Activated naive CD8-positive, alpha-beta T cell treated with anti-CD3 and anti-CD28 coated beads, Interleukin-2, amount 50 U/mL, for 16 hours (primary cell): ENCODE measurements at regions not wholly inside any gene's neighbourhood (a gene's known extent, or its start where the extent isn't known, plus 50 kb on each side); places are given as distances from the start of the nearest gene placed in this dataset.
"Not testable (repeated sequence)": the region's sequence is repeated elsewhere in the genome, so short reads cannot be mapped to it uniquely, and the experiment has no call there.

Source experiments
- DNase-seq: peaks from one replicate; pipeline ENCODE4 v3.0.0-alpha.2; 2020; ENCODE audit warnings: low read depth, low spot score

- no peak for DNase-seq
Measured at GRCh38 chr6:111925296-111925695, 52.0 kb upstream of the FYN start.

DNA sequence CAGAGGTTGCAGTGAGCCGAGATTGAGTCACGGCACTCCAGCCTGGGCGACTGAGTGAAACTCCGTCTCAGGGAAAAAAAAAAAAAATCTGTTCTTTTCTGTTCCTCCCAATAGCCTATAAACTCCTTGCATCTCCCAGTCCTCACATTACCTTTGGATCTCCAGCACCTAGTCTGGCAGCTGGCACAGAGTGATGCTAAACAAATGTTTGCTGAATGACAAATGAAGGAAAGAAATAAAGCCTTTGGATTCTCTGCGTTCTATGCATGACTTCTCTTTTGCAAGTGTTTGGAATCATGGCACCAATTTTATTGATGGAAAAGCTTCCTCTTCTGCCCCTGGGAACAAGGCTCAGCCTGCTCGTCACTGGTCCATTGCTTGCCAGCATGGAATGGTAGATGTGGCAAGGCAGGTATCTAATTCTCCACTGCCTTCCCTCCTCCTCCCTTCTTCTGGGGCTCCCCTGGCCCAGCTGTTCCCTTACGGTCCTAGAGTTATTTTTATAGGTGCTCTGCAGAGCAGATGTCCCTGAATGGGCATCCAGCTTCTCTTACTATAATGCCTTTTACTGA, 53.6 kb upstream of the FYN start:
- DNase-seq: no peak

DNA sequence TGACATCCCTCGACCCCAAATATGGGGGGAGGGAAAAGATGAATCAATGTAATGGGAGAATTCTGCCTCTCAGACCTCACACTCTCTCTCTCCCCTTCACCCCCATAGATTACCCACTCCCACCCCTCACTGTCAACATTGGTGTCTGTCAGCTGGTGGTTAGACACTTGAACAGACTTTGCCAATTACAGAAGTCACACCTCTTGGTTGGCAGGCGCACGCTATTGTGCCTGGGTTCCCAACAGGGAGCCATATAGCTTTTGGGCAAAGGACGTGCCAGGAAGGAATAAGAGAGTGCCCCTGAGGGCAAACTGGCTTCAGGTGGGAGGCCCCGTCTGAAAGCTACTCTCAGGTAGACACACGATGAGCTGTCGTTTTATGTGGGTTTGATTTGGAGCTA, 54.1 kb upstream of the FYN start:
- DNase-seq: no peak

DNA sequence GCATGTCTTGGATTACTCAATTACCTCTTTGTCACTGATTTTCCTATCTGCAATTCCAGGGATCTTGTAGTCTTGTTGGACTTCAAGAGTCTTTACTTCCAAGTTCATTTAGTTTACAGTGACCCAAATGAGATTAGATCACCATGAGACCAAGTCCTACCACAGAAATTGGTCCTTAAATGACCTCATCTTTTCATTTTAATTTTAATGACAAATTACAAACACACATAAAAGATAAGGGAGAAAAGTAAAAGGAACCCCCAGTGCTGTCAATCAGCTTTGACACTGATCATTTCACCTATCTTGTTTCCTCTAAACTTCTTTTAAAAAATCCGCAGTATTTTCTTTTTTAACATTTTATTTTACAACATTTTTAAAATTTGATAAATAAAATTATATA, 54.9 kb upstream of the FYN start:
- DNase-seq: no peak

GRCh38 chr6:111934611-111935010, 61.4 kb upstream of the FYN start:
- DNase-seq: not testable (repeated sequence)

DNA sequence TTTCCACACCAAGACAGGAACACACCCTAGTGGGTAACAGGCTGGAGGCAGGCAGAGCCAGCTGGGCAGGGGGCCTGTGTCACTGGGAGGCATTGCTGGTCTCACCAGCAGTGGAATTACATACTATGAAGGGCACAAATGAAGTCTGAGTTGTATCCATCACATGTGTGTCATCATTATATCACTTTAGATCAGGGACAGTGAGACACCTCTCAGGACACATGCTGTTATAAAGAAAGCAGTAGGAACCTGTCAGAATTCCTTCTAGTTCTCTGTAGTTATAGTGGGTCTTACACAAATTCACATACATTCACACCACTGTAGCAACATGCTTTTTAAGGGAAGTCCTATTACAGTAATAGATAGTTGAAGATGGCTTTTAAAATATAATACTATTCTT, 63.5 kb upstream of the FYN start:
- DNase-seq: no peak

GRCh38 chr6:111938710-111939109, 65.5 kb upstream of the FYN start:
- DNase-seq: no peak

DNA sequence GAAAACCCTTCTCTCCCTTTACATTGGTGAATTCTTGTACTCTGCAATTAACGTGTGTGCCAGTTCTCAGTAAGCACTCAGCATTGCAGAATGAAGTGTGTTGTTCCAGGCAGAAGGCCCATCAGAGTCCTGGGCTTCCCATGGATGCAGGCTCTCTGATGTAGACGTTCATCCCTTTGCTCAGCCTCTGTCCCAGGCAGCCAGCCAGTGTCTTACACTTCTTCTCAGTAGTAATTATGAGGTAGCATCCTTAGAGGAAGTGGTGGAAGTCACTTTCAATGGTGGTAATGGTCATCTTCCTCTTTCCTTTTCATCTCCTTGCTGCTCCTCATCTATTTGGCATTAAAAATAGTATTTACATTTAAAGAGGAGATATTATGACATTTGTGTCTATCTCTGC, 66.7 kb upstream of the FYN start:
- no peak for DNase-seq

DNA sequence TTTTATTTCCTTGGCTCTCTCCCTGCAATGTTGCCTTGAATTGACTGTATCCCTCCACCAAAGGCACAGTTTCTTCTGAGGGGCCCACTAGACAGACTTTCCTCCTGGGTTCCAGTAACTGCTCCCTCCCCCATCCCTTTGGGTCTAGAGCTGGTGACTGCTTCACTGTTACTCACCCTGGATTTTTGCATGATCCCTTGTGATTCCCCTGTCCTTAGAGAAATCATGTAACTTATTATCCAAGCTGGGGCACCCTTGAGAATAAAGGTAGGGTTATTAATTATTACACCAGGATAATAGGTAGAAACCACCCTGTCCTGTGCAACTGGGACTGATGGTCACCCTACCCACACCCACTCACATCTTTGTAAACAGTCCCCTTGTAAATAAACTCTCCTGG, 67.5 kb upstream of the FYN start:
- DNase-seq: no peak

GRCh38 chr6:111941686-111942330, 68.6 kb upstream of the FYN start:
- no peak for DNase-seq

- DNase-seq: no peak
Measured at GRCh38 chr6:111942561-111942960, 69.3 kb upstream of the FYN start.

- DNase-seq: no peak
Measured at GRCh38 chr6:111943266-111943665, 70.0 kb upstream of the FYN start.

DNA sequence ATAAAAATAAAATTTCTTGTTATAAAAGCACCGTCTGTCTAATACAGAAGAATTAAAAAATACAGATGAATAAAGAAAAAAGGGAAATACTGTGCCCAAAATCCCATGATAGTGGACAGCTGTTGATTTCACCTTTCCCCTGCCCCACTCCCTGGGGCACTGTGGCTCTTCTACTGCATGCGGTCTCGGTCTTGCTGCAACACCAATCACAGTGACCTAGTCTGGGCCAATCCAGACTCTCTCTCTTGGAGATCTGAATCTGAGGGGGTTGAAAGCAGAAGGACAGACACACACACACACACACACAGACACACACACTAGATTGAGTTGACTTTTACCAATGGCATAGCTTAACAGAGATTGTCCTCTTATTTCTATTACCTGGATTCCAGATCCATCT, 70.5 kb upstream of the FYN start:
- no peak for DNase-seq

DNA sequence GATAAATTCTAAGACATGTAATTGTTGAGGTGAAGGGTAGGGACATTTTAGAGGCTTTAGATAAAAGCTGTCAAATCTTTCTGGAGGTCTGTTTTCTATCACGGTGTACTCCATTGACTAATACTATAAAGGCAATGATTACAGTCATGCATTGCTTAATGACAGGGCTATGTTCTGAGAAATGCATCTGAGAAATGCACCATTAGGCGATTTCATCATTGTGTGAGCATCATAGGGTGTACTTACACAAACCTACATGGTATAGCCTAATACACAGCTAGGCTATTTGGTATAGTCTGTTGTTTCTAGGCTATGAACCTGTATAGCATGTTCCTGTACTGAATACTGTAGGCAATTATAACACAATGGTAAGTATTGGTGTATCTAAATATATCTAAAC, 71.3 kb upstream of the FYN start:
- no peak for DNase-seq

GRCh38 chr6:111949546-111949945, 76.3 kb upstream of the FYN start:
- no peak for DNase-seq

GRCh38 chr6:111949984-111950383, 76.7 kb upstream of the FYN start:
- DNase-seq: not testable (repeated sequence)

DNA sequence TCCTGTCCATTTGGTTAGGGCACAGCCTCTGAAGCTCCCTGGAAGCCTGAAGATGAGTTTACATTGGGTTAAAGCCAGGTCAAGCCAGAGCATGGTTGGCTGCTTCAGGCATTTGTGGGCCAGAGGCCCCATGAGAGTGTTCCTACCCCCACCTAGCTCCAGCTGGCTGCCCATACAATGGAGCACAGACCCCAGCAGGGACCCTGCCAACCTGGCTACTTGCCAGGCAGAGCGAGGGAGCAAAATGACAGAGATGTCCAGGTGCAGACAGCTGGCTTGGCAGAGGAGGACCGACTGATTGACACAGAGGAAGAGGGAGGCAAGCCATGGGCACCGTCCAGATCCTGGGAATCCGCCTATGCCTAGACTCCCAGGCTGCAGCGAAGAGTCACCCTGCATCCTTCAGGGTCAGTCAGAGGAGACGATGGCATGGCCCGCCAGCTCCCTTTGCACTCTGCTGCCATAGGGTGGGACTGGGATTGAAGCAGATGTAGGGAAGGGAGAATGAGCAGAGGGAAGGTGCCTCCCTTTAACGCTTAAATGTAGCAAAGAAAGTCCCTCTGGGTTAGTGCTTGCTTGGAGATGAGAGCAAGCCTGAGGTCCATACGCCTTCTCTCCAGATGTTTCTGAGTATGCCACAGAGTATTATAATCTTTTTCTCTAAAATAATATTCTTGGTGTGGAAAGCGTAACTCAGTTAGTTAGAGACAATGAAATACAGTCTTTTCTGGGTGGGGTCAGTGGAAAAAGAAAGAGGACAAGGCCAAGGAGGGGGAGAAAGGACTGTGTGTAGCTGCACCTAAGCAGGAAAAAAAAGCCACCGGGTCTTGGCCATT, 77.6 kb upstream of the FYN start:
- no peak for DNase-seq

DNA sequence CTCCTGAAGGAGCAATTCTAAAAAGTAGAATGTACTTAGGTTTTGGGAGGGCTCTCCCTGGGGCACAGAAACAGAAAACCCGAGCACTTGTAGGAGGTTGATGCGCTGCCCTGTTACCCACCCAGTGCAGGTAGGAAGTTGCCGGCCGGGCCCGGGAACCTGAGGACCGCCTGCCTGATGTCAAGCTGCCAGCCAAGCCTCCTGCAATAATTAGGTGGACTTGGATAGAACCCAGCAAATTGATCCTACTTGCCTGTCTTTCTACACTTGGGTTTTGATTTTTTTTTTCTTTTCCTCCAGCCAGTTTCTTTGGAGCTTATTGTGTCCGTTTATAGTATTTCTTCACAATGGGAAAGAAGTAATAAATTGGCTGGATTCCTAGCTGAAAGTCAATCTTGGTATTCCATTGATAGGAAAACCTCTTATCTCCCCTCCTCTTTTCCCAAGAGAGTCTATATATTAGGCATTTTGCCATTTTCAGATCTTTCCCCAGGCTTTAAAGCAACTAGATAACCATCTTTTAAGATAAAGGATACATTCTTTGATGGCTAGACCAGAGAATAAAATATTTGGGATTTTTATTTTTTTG, 78.3 kb upstream of the FYN start:
- no peak for DNase-seq

DNA sequence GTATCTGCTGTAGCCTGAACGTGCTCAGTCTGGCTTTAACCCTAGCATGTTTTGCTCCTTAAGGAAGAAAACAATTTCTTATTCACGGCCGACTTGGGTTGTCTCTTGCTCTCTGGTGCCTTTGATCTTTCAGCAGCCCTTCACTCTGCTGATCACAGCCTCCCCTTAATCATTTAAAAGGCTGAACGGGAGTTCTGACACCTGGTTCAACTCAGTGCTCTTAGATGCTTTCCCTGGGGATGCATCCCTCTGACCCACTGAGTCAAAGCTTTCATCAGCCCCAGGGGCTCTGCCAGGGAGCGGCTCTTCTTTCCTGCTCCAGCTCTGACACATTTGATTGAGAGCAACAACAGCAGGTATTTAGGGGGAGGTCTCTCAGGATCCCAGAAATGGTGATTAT, 79.0 kb upstream of the FYN start:
- no peak for DNase-seq

DNA sequence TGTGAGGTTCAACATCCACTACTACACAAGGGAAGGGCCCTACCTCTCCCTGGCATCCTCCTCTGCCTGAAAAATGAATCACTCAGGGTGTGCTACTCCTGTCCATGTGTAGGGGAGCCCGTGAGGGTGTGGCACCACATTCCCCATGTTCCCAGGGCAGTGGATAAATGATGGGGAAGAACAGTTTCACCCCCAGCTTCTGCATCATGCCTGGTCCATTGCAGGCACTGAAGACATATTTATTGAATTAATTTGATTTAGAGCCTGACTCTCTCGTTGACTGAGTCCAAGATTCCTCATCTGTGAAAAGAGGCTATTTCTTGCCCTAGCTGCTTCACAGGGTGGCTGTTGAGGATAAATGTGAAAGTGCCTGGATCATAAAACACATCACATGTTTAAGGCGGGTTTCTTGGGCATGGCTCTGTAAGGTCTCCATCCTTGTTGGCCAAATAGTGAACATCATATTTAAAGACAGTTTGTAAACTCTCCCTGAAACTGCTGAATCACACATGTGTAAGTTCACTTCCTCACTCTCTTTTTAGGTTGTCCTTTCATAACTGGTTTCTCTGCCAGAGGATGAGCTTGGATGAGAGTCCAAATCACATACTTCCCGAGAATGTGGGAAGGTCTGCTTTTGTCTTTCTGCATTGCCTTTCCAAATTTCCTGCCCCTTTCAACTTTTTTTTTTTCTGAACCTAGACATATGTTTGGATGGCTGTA, 79.7 kb upstream of the FYN start:
- DNase-seq: no peak

- DNase-seq: no peak
Measured at GRCh38 chr6:111956098-111956497, 82.8 kb upstream of the FYN start.
